ENCODE measurements at regions not wholly inside any gene's neighbourhood (a gene's known extent, or its start where the extent isn't known, plus 50 kb on each side); places are given as distances from the start of the nearest gene placed in this dataset.

DNA sequence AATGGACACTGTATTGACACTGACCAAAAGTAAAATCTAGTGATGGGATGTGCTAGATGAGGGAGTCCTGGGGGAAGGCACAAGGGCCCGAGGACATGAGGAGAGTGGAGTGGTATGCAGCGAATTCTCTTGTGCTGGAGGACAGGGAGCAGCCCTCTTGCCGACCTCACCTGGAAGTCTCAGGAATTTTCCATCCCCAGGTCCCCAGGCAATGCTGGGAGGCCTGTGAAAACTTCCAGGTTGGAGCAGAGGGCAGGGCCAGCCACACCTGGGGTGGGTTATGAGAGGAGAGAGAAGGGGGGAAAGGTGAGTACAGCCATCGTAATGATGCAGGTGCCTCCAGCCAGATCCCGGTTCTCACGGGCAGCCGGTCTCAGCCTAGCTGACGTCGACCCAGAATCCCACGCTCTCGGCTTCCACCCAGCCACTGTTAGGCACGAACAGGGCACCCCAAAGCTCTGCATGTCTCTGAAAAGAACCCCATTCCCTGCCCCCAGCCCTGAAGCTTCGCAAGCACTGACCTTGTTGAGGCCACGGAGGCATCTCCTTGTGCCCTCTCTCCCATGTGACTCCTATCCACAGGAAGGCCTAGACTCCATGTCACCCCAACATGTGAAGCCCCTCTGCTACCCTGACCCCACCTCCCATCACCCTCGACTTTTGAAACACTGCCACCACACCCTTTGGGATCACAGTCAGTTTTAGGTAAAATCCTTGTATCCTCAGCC, 239.7 kb upstream of the MYO3A start:
- TF ChIP-seq, protein P1, sequence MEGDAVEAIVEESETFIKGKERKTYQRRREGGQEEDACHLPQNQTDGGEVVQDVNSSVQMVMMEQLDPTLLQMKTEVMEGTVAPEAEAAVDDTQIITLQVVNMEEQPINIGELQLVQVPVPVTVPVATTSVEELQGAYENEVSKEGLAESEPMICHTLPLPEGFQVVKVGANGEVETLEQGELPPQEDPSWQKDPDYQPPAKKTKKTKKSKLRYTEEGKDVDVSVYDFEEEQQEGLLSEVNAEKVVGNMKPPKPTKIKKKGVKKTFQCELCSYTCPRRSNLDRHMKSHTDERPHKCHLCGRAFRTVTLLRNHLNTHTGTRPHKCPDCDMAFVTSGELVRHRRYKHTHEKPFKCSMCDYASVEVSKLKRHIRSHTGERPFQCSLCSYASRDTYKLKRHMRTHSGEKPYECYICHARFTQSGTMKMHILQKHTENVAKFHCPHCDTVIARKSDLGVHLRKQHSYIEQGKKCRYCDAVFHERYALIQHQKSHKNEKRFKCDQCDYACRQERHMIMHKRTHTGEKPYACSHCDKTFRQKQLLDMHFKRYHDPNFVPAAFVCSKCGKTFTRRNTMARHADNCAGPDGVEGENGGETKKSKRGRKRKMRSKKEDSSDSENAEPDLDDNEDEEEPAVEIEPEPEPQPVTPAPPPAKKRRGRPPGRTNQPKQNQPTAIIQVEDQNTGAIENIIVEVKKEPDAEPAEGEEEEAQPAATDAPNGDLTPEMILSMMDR (IDR thresholded peaks at IDR 0.05; ENCODE audit: low read depth, low read length, poor library complexity, severe bottlenecking): no peak
- TF ChIP-seq EZH2phosphoT487 (IDR thresholded peaks at IDR 0.05; ENCODE audit: borderline replicate concordance, low read length): no peak

Data from DOHH2 (cell line).